HepG2 (cell line): ENCODE measurements at regions not wholly inside any gene's neighbourhood (a gene's known extent, or its start where the extent isn't known, plus 50 kb on each side); places are given as distances from the start of the nearest gene placed in this dataset.
"Not testable (repeated sequence)": the region's sequence is repeated elsewhere in the genome, so short reads cannot be mapped to it uniquely, and the experiment has no call there.

Experiments
- CBFB ChIP-seq: sonication (generic); formaldehyde crosslinking; IDR thresholded peaks from 2 replicates; pipeline ENCODE4 v1.4.0; 2020; ENCODE audit warnings: missing genetic modification reagents
- CEBPB ChIP-seq: IDR thresholded peaks from 2 replicates; pipeline ENCODE4 v1.6.1; 2011; ENCODE audit warnings: low read depth, low read length, improper control_type of control experiment, borderline replicate concordance
- NFYB ChIP-seq: sonication (generic); formaldehyde crosslinking; IDR thresholded peaks from 2 replicates; pipeline ENCODE4 v1.4.0; 2020; ENCODE audit warnings: missing genetic modification reagents
- SMAD9 ChIP-seq: sonication (generic); formaldehyde crosslinking; IDR thresholded peaks from 2 replicates; pipeline ENCODE4 v1.5.1; 2020; ENCODE audit warnings: mild to moderate bottlenecking, missing genetic modification reagents
- ZMAT5 ChIP-seq: sonication (generic); formaldehyde crosslinking; IDR thresholded peaks from 2 replicates; pipeline ENCODE4 v1.5.0; 2020; ENCODE audit warnings: mild to moderate bottlenecking, low read depth, missing genetic modification reagents, borderline replicate concordance
- ZSCAN29 ChIP-seq: sonication (generic); formaldehyde crosslinking; conservative IDR thresholded peaks from 2 replicates; pipeline ENCODE4 v1.4.0; 2020; ENCODE audit warnings: mild to moderate bottlenecking, missing genetic modification reagents

- TF ChIP-seq NFYB (CRISPR knock-in tag); CBFB; ZMAT5 (CRISPR knock-in tag); CEBPB; ZSCAN29 (CRISPR knock-in tag); SMAD9 (CRISPR knock-in tag): not testable (repeated sequence)
Measured at GRCh38 chr9:40502808-40503207, 625.7 kb downstream of the FOXD4L6 start.
